ENCODE measurements at regions not wholly inside any gene's neighbourhood (a gene's known extent, or its start where the extent isn't known, plus 50 kb on each side); places are given as distances from the start of the nearest gene placed in this dataset.
"Not testable (repeated sequence)": the region's sequence is repeated elsewhere in the genome, so short reads cannot be mapped to it uniquely, and the experiment has no call there.

GRCh38 chr6:141877275-141877983, 255.3 kb upstream of the GJE1 start:
- Histone ChIP-seq H3K36me3 (no peaks in the 10 kb centered on the region), H3K4me3 (no peak overlapping the region), H3K4me1 (no peaks in the 10 kb centered on the region), H3K27me3 (no peaks in the 10 kb centered on the region), H3K27ac (no peak overlapping the region), H3K9me3 (no peaks in the 10 kb centered on the region)
- TF ChIP-seq CTCF (IDR thresholded peaks at IDR 0.05 in 4 of 5, conservative IDR thresholded peaks at IDR 0.05 in 1 of 5): no peak
- TF ChIP-seq POLR2A (IDR thresholded peaks at IDR 0.05): no peak
- in situ Hi-C loops (cut with MboI; ENCODE audit: low sequenced_read_pairs in 4 of 4): no loop called here
- intact Hi-C loops (cut with DNase I; ENCODE audit: low total_unique reads): no loop called here
- ATAC-seq (no peak), DNase-seq (no peak)

- Histone ChIP-seq H3K4me1 (no peaks in the 10 kb centered on the region), H3K4me3 (no peak overlapping the region), H3K9me3 (no peaks in the 10 kb centered on the region), H3K27ac (no peak overlapping the region), H3K27me3 (no peaks in the 10 kb centered on the region), H3K36me3 (no peaks in the 10 kb centered on the region)
- intact Hi-C loops (cut with DNase I; ENCODE audit: low total_unique reads) (no loop called here), in situ Hi-C loops (cut with MboI; ENCODE audit: low sequenced_read_pairs in 4 of 4) (no loop called here)
- TF ChIP-seq POLR2A (IDR thresholded peaks at IDR 0.05): no peak
- no peak for TF ChIP-seq CTCF (IDR thresholded peaks at IDR 0.05 in 4 of 5, conservative IDR thresholded peaks at IDR 0.05 in 1 of 5)
- DNase-seq (no peak), ATAC-seq (no peak)
These were observed 257.7 kb upstream of the GJE1 start for GRCh38 chr6:141874930-141875602.

GRCh38 chr6:141869509-141869908, 263.2 kb upstream of the GJE1 start:
- DNase-seq; H3K27ac ChIP-seq; H3K36me3 ChIP-seq; H3K4me1 ChIP-seq; H3K9me3 ChIP-seq; in situ Hi-C loops (cut with MboI; ENCODE audit: low sequenced_read_pairs in 4 of 4); H3K4me3 ChIP-seq; H3K27me3 ChIP-seq; intact Hi-C loops (cut with DNase I; ENCODE audit: low total_unique reads); ATAC-seq: not testable (repeated sequence)

DNA sequence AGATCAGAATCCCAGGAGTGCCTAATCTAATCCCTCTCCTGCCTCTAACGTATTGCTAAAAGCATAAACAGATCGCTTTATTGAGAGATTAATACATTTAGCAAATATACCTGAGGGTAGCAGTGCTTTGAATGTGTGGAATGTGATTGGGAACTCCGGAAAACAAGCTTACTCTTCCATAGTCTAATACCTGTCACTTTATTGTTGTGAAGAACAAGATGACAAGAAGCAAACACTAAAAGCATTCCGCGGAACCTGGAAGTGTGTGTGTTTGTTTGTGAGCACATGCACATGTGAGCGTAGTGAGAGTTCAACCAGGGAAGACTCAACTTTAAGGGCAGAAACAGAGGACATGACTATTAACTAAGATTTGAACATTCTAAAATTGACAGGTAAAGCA, 265.0 kb upstream of the GJE1 start:
- Histone ChIP-seq H3K9me3 (no peaks in the 10 kb centered on the region), H3K27me3 (no peaks in the 10 kb centered on the region), H3K4me1 (no peaks in the 10 kb centered on the region), H3K36me3 (no peaks in the 10 kb centered on the region), H3K27ac (no peak overlapping the region), H3K4me3 (no peak overlapping the region)
- in situ Hi-C loops (cut with MboI; ENCODE audit: low sequenced_read_pairs in 4 of 4) (no loop called here), intact Hi-C loops (cut with DNase I; ENCODE audit: low total_unique reads) (no loop called here)
- no peak for ATAC-seq
- TF ChIP-seq CTCF (IDR thresholded peaks at IDR 0.05 in 4 of 5, conservative IDR thresholded peaks at IDR 0.05 in 1 of 5): no peak
- TF ChIP-seq POLR2A (IDR thresholded peaks at IDR 0.05): no peak
- no peak for DNase-seq

- no peak for TF ChIP-seq CTCF (IDR thresholded peaks at IDR 0.05 in 4 of 5, conservative IDR thresholded peaks at IDR 0.05 in 1 of 5)
- no peak for TF ChIP-seq POLR2A (IDR thresholded peaks at IDR 0.05)
- in situ Hi-C loops (cut with MboI; ENCODE audit: low sequenced_read_pairs in 4 of 4): no loop called here
- H3K36me3 ChIP-seq: no peaks in the 10 kb centered on the region
- ATAC-seq (no peak), DNase-seq (no peak)
- H3K27ac ChIP-seq: no peak overlapping the region
- H3K4me3 ChIP-seq: no peak overlapping the region
- H3K27me3 ChIP-seq: no peaks in the 10 kb centered on the region
- intact Hi-C loops (cut with DNase I; ENCODE audit: low total_unique reads): no loop called here
- H3K9me3 ChIP-seq: no peaks in the 10 kb centered on the region
- H3K4me1 ChIP-seq: no peaks in the 10 kb centered on the region
These were observed 265.8 kb upstream of the GJE1 start for GRCh38 chr6:141866731-141867497.
